GM21367 (cell line): ENCODE measurements at regions not wholly inside any gene's neighbourhood (a gene's known extent, or its start where the extent isn't known, plus 50 kb on each side); places are given as distances from the start of the nearest gene placed in this dataset.
"Not testable (repeated sequence)": the region's sequence is repeated elsewhere in the genome, so short reads cannot be mapped to it uniquely, and the experiment has no call there.

Experiments
- ATAC-seq: cut with Tn5 transposase; IDR thresholded peaks from one replicate; pipeline ENCODE4 v1.9.1; 2021; ENCODE audit not compliant: unreplicated experiment

GRCh38 chr4:77220828-77221613 lies 64.0 kb downstream of the CCNG2 start:
- no peak for ATAC-seq

GRCh38 chr4:77225022-77225421 lies 68.0 kb downstream of the CCNG2 start:
- ATAC-seq = no peak

- no peak for ATAC-seq
These were observed 70.1 kb downstream of the CCNG2 start for GRCh38 chr4:77226939-77227705.

- ATAC-seq = no peak
These were observed 72.4 kb downstream of the CCNG2 start for GRCh38 chr4:77229433-77229832.

GRCh38 chr4:77232653-77233052 lies 75.6 kb downstream of the CCNG2 start:
- no peak for ATAC-seq

- ATAC-seq = no peak
These were observed 78.4 kb downstream of the CCNG2 start for GRCh38 chr4:77235289-77235854.

- no peak for ATAC-seq
These were observed 79.8 kb downstream of the CCNG2 start for GRCh38 chr4:77236806-77237205.

GRCh38 chr4:77240469-77241066 lies 83.6 kb downstream of the CCNG2 start:
- ATAC-seq = peak; percentile 77

GRCh38 chr4:77248805-77249204 lies 91.8 kb downstream of the CCNG2 start:
- no peak for ATAC-seq

GRCh38 chr4:77251751-77252150 lies 94.7 kb downstream of the CCNG2 start:
- no peak for ATAC-seq

GRCh38 chr4:77263247-77263646 lies 106.2 kb downstream of the CCNG2 start:
- no peak for ATAC-seq

GRCh38 chr4:77263976-77264375 lies 107.0 kb downstream of the CCNG2 start:
- not testable (repeated sequence) for ATAC-seq

GRCh38 chr4:77264826-77265225 lies 107.8 kb downstream of the CCNG2 start:
- ATAC-seq = no peak

GRCh38 chr4:77268108-77268507 lies 111.1 kb downstream of the CCNG2 start:
- no peak for ATAC-seq

- ATAC-seq = no peak
These were observed 112.5 kb downstream of the CCNG2 start for GRCh38 chr4:77269505-77269904.

- ATAC-seq = no peak
These were observed 116.4 kb downstream of the CCNG2 start for GRCh38 chr4:77273412-77273811.

GRCh38 chr4:77279114-77279513 lies 122.1 kb downstream of the CCNG2 start:
- ATAC-seq = not testable (repeated sequence)

GRCh38 chr4:77282305-77282704 lies 125.3 kb downstream of the CCNG2 start:
- no peak for ATAC-seq

- ATAC-seq = no peak
These were observed 127.0 kb downstream of the CCNG2 start for GRCh38 chr4:77284036-77284435.

GRCh38 chr4:77286906-77287305 lies 129.9 kb downstream of the CCNG2 start:
- ATAC-seq = no peak

- no peak for ATAC-seq
These were observed 136.4 kb downstream of the CCNG2 start for GRCh38 chr4:77293426-77293825.

- ATAC-seq = not testable (repeated sequence)
These were observed 144.0 kb downstream of the CCNG2 start for GRCh38 chr4:77300996-77301395.
